ENCODE measurements at regions not wholly inside any gene's neighbourhood (a gene's known extent, or its start where the extent isn't known, plus 50 kb on each side); places are given as distances from the start of the nearest gene placed in this dataset.

DNA sequence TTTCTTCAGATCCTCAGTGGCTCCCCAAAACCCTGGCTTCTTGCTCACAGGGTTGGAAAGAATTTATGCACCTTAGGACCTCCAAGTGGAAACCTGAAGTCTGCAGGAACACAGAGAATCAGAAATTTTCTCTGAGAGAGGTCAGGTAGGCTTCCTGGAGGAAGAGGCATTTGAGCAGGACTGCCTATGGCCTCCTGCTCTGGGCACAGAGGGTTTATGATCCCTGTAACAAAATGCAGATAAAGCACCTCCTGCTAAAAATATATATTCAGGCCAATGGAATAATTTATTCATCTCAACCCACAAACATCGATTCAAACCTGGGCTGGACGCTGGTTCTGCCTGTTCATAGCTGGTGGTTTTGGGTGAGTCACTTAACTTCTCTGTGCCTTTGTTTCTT is 68.1 kb upstream of the FGF3 start:
- Histone ChIP-seq H3K36me3 (replicated peaks in 1 of 2; ENCODE audit: control insufficient read depth in 1 of 2, insufficient read depth in 2 of 2, low read length in 2 of 2) (no peaks in the 10 kb centered on the region), H4K20me1 (ENCODE audit: insufficient read depth, low read length) (no peaks in the 10 kb centered on the region), H2AFZ (ENCODE audit: low read length) (no peak overlapping the region), H3K27ac (ENCODE audit: extremely low read length, insufficient read depth, low read length) (no peak overlapping the region), H3K27me3 (ENCODE audit: control insufficient read depth in 1 of 2, insufficient read depth in 2 of 2, low read length in 2 of 2) (peaks cover 4 to 55% of the 10 kb centered on the region in 2 experiments; a peak in 3 of 5 replicates), H3K9ac (ENCODE audit: insufficient read depth, low read depth, low read length) (no peak overlapping the region), H3K79me2 (ENCODE audit: insufficient read depth, low read length) (no peaks in the 10 kb centered on the region), H3K4me3 (replicated peaks in 1 of 3; ENCODE audit: insufficient read depth in 1 of 3, low read depth in 2 of 3, low read length in 3 of 3) (no peak overlapping the region), H3K9me3 (ENCODE audit: low read length) (no peaks in the 10 kb centered on the region), H3K4me2 (ENCODE audit: low read depth, low read length) (no peak overlapping the region), H3K4me1 (ENCODE audit: insufficient read depth, low read length) (peaks cover 22% of the 10 kb centered on the region)
- TF ChIP-seq, protein P1, sequence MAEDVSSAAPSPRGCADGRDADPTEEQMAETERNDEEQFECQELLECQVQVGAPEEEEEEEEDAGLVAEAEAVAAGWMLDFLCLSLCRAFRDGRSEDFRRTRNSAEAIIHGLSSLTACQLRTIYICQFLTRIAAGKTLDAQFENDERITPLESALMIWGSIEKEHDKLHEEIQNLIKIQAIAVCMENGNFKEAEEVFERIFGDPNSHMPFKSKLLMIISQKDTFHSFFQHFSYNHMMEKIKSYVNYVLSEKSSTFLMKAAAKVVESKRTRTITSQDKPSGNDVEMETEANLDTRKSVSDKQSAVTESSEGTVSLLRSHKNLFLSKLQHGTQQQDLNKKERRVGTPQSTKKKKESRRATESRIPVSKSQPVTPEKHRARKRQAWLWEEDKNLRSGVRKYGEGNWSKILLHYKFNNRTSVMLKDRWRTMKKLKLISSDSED (CRISPR knock-in tag; IDR thresholded peaks at IDR 0.05) = no peak
- TF ChIP-seq ZNF333 (CRISPR knock-in tag; IDR thresholded peaks at IDR 0.05; ENCODE audit: borderline replicate concordance) (no peak), ZNF737 (CRISPR knock-in tag; IDR thresholded peaks at IDR 0.05; ENCODE audit: borderline replicate concordance) (no peak), BCL6 (CRISPR knock-in tag; IDR thresholded peaks at IDR 0.05) (no peak), DR1 (CRISPR knock-in tag; IDR thresholded peaks at IDR 0.05) (no peak), ZNF547 (CRISPR knock-in tag; IDR thresholded peaks at IDR 0.05) (no peak), ZNF101 (CRISPR knock-in tag; IDR thresholded peaks at IDR 0.05; ENCODE audit: borderline replicate concordance, low read depth) (no peak), SCMH1 (CRISPR knock-in tag; IDR thresholded peaks at IDR 0.05; ENCODE audit: borderline replicate concordance) (no peak), ZNF549 (CRISPR knock-in tag; IDR thresholded peaks at IDR 0.05) (no peak), SIN3A (IDR thresholded peaks at IDR 0.05; ENCODE audit: borderline replicate concordance, low read depth, low read length) (no peak), ZFP1 (CRISPR knock-in tag; IDR thresholded peaks at IDR 0.05) (no peak), ZNF678 (CRISPR knock-in tag; IDR thresholded peaks at IDR 0.05) (no peak), PCBP2 (optimal IDR thresholded peaks at IDR 0.05; ENCODE audit: low read depth, low read length, poor library complexity, severe bottlenecking) (no peak), HNRNPLL (IDR thresholded peaks at IDR 0.05; ENCODE audit: low read depth, low read length, poor library complexity, severe bottlenecking) (no peak)
- TF ChIP-seq, protein P2, sequence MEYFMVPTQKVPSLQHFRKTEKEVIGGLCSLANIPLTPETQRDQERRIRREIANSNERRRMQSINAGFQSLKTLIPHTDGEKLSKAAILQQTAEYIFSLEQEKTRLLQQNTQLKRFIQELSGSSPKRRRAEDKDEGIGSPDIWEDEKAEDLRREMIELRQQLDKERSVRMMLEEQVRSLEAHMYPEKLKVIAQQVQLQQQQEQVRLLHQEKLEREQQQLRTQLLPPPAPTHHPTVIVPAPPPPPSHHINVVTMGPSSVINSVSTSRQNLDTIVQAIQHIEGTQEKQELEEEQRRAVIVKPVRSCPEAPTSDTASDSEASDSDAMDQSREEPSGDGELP (IDR thresholded peaks at IDR 0.05; ENCODE audit: borderline replicate concordance, low read depth) = no peak
- TF ChIP-seq, protein P3, sequence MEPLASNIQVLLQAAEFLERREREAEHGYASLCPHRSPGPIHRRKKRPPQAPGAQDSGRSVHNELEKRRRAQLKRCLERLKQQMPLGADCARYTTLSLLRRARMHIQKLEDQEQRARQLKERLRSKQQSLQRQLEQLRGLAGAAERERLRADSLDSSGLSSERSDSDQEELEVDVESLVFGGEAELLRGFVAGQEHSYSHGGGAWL (CRISPR knock-in tag; IDR thresholded peaks at IDR 0.05) = no peak
- TF ChIP-seq, protein P4, sequence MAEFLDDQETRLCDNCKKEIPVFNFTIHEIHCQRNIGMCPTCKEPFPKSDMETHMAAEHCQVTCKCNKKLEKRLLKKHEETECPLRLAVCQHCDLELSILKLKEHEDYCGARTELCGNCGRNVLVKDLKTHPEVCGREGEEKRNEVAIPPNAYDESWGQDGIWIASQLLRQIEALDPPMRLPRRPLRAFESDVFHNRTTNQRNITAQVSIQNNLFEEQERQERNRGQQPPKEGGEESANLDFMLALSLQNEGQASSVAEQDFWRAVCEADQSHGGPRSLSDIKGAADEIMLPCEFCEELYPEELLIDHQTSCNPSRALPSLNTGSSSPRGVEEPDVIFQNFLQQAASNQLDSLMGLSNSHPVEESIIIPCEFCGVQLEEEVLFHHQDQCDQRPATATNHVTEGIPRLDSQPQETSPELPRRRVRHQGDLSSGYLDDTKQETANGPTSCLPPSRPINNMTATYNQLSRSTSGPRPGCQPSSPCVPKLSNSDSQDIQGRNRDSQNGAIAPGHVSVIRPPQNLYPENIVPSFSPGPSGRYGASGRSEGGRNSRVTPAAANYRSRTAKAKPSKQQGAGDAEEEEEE (CRISPR knock-in tag; IDR thresholded peaks at IDR 0.05; ENCODE audit: borderline replicate concordance) = no peak
- TF ChIP-seq, protein P5, sequence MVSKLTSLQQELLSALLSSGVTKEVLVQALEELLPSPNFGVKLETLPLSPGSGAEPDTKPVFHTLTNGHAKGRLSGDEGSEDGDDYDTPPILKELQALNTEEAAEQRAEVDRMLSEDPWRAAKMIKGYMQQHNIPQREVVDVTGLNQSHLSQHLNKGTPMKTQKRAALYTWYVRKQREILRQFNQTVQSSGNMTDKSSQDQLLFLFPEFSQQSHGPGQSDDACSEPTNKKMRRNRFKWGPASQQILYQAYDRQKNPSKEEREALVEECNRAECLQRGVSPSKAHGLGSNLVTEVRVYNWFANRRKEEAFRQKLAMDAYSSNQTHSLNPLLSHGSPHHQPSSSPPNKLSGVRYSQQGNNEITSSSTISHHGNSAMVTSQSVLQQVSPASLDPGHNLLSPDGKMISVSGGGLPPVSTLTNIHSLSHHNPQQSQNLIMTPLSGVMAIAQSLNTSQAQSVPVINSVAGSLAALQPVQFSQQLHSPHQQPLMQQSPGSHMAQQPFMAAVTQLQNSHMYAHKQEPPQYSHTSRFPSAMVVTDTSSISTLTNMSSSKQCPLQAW (CRISPR knock-in tag; IDR thresholded peaks at IDR 0.05) = no peak
- DNase-seq (ENCODE audit: low spot score) (no peak), FAIRE-seq (no peak), ATAC-seq (no peak)
- ChIA-PET POLR2A (no interaction called here), CTCF (ENCODE audit: low intra/inter-chr PET ratio, low total read pairs) (interaction anchor here (2.7 kb wide), 1 partner anchor 202 kb away, joined by 20 read pairs; no protein-coding TSS in a partner anchor)
- BruUV-seq (replicated peaks) = no TSS peak
- 67% methylated on average over 2 of the region's 2 CpGs for WGBS (ENCODE audit: low lambda C conversion rate)
- intact Hi-C loops (cut with micrococcal nuclease; ENCODE audit: unreplicated experiment) (no loop called here), in situ Hi-C loops (cut with HindIII; ENCODE audit: extremely low pct_ligation_motif_present, low pct_unique_long_range_greater_than_20kb) (loop anchor here (5.0 kb wide), 1 partner anchor 200 kb away; no protein-coding TSS in a partner anchor)

All from HepG2 (cell line).